Mucosa of descending colon (tissue), 3 donors: ENCODE measurements at regions not wholly inside any gene's neighbourhood (a gene's known extent, or its start where the extent isn't known, plus 50 kb on each side); places are given as distances from the start of the nearest gene placed in this dataset.

ENCODE experiments used
- ATAC-seq: fragments of 200-7000 bp; cut with Tn5 transposase; one replicate; pipeline ENCODE4 v1.9.1; 2020; ENCODE audit warnings: mild to moderate bottlenecking, moderate library complexity
- DNase-seq, 3 donors: peaks; one replicate each; pipeline ENCODE4 v3.0.0-alpha.2; 2020
- H3K36me3 ChIP-seq: fragments of 200-600 bp; one replicate; pipeline ENCODE4 v1.8.0; 2021; ENCODE audit warnings: low read depth, mild to moderate bottlenecking
- H3K4me1 ChIP-seq: fragments of 200-600 bp; one replicate; pipeline ENCODE4 v1.8.0; 2021; ENCODE audit warnings: low read depth, mild to moderate bottlenecking
- H3K4me3 ChIP-seq: fragments of 200-600 bp; one replicate; pipeline ENCODE4 v1.8.0; 2021; ENCODE audit warnings: mild to moderate bottlenecking
- H3K9me3 ChIP-seq: fragments of 200-600 bp; one replicate; pipeline ENCODE4 v1.8.0; 2021; ENCODE audit warnings: mild to moderate bottlenecking
- intact Hi-C, 2 donors: fragments of 100-400 bp; cut with DNase I in 1 of 2; cut with micrococcal nuclease in 1 of 2; formaldehyde crosslinking; loops; one replicate each; pipeline versions ENCODE4 v1.11.0 to v1.11.1; 2022; cut with DNase I, micrococcal nuclease
- TF ChIP-seq, protein P1 (sequence below): fragments of 200-600 bp; IDR thresholded peaks from one replicate; pipeline ENCODE4 v1.8.0; 2022; ENCODE audit warnings: antibody characterized with exemption, mild to moderate bottlenecking
- donor health status: DM: no; HTN: no; CAD: no; lungs with moderate emphysema.
- donor health status: DM: no; HTN: no; CAD: no.
- donor health status: DM: no; HTN: yes; CAD: no.

DNA sequence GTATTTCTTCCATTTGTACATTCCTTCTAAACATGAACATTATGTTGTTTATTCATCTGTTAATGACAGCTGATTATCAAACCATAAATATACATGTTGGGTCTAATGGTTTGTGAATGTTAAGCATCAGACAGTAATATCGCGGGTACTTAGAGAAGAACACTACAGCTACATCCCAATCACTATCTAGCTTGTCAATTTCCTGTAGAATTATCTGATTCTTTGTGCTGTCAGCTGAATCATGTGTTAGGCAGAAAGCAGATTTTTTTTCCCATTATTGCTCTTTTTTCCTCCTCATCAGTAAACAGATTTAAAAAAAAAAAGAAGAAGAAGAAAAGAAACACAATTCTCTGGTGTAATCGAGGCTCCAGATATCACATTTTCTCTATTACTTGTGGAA lies 183.6 kb upstream of the CTBP2 start:
- Histone ChIP-seq H3K4me1 (no peaks in the 10 kb centered on the region), H3K4me3 (no peak overlapping the region), H3K9me3 (no peaks in the 10 kb centered on the region), H3K36me3 (no peaks in the 10 kb centered on the region)
- intact Hi-C loops = no loop called here
- TF ChIP-seq, protein P1, sequence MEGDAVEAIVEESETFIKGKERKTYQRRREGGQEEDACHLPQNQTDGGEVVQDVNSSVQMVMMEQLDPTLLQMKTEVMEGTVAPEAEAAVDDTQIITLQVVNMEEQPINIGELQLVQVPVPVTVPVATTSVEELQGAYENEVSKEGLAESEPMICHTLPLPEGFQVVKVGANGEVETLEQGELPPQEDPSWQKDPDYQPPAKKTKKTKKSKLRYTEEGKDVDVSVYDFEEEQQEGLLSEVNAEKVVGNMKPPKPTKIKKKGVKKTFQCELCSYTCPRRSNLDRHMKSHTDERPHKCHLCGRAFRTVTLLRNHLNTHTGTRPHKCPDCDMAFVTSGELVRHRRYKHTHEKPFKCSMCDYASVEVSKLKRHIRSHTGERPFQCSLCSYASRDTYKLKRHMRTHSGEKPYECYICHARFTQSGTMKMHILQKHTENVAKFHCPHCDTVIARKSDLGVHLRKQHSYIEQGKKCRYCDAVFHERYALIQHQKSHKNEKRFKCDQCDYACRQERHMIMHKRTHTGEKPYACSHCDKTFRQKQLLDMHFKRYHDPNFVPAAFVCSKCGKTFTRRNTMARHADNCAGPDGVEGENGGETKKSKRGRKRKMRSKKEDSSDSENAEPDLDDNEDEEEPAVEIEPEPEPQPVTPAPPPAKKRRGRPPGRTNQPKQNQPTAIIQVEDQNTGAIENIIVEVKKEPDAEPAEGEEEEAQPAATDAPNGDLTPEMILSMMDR = no peak
- DNase-seq = no peak
- ATAC-seq = no peak

DNA sequence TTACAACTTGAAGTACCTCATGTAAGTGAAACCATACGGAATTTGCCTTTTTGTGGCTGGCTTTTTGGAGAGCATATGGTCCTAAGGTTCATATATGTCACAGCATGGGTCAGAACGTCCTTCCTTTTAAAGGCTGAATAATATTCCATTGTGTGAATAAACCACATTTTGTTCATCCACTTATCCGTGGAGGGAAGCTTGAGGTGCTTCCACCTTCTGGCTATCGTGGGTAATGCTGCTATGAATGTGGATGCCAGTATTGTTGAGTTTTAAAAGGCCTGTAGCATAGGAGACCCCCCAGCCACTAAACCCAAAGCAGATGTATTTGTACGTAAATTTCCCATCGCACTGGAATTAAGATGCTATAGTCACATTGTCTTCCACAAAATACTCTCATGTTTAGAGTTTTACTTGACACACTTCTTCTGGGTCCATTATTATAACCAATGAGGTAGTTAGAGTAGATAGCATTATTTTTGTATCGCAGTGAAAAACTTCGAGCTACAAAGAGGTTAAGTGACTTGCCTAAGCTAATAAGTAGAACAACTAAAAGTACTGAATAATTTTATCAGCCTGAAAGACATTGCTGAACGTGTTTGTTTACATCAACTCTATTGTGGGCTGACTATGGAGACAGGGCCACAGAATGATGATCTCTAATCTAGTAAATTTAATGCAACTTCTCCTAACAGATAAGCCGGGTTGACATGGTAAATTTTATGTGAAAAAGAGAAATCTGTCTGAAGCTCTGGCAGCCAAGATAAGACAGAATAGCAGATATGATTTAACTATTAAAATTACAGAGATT lies 183.0 kb upstream of the CTBP2 start:
- Histone ChIP-seq H3K9me3 (no peaks in the 10 kb centered on the region), H3K4me1 (no peaks in the 10 kb centered on the region), H3K4me3 (no peak overlapping the region), H3K36me3 (no peaks in the 10 kb centered on the region)
- ATAC-seq = peak; percentile 43
- peak in 1 of 3 donors; percentile 55 for DNase-seq
- intact Hi-C loops = no loop called here
- TF ChIP-seq, protein P1 = peak; percentile 51

DNA sequence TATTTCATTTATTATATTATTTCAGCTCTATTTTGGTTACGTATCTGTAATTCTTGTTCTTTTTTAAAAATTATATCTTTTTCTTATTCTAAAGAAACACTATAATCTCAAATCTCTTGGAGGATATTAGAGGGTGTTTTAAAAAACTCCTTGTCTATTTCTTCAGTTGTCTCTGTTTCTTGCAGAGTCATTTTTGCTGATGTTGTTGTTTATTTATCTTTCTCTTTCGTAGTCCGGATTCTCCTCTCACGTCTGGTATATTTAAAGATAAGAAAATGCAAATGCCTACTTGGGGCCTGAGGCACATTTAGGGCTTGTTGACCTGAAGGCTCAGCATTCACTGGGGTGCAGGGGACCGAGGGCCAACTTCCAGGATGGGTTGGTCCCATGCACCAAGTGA lies 181.2 kb upstream of the CTBP2 start:
- Histone ChIP-seq H3K36me3 (no peaks in the 10 kb centered on the region), H3K4me1 (no peaks in the 10 kb centered on the region), H3K9me3 (no peaks in the 10 kb centered on the region), H3K4me3 (no peak overlapping the region)
- intact Hi-C loops = no loop called here
- ATAC-seq (no peak), DNase-seq (no peak)
- TF ChIP-seq, protein P1 = no peak

DNA sequence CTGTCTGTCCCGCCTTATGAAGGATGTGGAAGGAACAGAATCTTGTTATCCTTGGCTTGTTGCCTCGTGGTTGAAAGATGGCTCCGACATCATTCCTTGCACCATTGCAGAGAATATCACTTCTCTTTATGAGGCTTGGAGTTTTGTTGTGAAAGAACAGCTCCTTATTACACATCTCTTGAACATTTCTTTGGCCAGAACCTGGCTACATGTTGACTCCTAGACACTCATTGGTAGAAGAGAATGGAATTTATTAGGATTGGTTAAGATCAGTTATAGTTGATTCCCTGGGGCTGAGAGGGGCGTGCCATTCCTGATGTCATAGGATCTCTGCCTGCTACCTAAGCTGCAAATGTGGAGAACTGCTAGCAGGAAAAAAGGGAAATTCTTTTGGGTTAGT lies 180.5 kb upstream of the CTBP2 start:
- Histone ChIP-seq H3K4me3 (no peak overlapping the region), H3K9me3 (no peaks in the 10 kb centered on the region), H3K4me1 (no peaks in the 10 kb centered on the region), H3K36me3 (no peaks in the 10 kb centered on the region)
- intact Hi-C loops = no loop called here
- DNase-seq (no peak), ATAC-seq (no peak)
- TF ChIP-seq, protein P1 = no peak

DNA sequence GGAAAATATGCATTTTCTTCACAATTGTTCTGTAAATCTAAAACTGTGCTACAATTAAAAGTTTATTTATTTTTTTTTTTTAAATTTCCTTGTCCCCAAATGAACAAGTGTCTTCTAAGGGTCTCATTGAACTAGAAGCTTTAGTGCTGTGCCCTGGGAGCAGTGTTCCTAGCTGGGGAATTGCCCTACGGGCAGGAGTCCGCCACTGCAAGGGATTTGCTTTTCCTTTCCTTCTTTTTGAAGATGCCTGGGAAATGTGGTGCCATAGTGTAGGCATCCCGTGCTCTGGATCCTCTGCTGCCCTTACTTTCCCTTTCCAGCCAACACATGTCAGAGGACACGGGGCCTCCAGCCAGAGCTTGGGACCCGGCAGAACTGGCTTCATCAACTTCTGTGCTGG lies 177.1 kb upstream of the CTBP2 start:
- TF ChIP-seq, protein P1 = no peak
- Histone ChIP-seq H3K4me1 (no peaks in the 10 kb centered on the region), H3K9me3 (no peaks in the 10 kb centered on the region), H3K4me3 (no peak overlapping the region), H3K36me3 (no peaks in the 10 kb centered on the region)
- ATAC-seq (no peak), DNase-seq (no peak)
- intact Hi-C loops = no loop called here
